HG03039 (cell line): ENCODE measurements at regions not wholly inside any gene's neighbourhood (a gene's known extent, or its start where the extent isn't known, plus 50 kb on each side); places are given as distances from the start of the nearest gene placed in this dataset.
"Not testable (repeated sequence)": the region's sequence is repeated elsewhere in the genome, so short reads cannot be mapped to it uniquely, and the experiment has no call there.

ENCODE experiments used
- ATAC-seq: cut with Tn5 transposase; IDR thresholded peaks from one replicate; pipeline ENCODE4 v1.9.1; 2021; ENCODE audit warnings: mild to moderate bottlenecking, moderate library complexity; ENCODE audit not compliant: unreplicated experiment

- ATAC-seq = no peak
Measured at GRCh38 chr1:164361927-164362326, 197.1 kb upstream of the PBX1 start.

GRCh38 chr1:164363980-164364379 lies 195.0 kb upstream of the PBX1 start:
- ATAC-seq = no peak

- ATAC-seq = no peak
Measured at GRCh38 chr1:164366014-164366413, 193.0 kb upstream of the PBX1 start.

- no peak for ATAC-seq
Measured at GRCh38 chr1:164369698-164370365, 189.2 kb upstream of the PBX1 start.

- ATAC-seq = no peak
Measured at GRCh38 chr1:164380893-164381292, 178.1 kb upstream of the PBX1 start.

GRCh38 chr1:164382384-164382783 lies 176.6 kb upstream of the PBX1 start:
- ATAC-seq = no peak

- no peak for ATAC-seq
Measured at GRCh38 chr1:164384262-164384661, 174.7 kb upstream of the PBX1 start.

- ATAC-seq = no peak
Measured at GRCh38 chr1:164417016-164417704, 141.8 kb upstream of the PBX1 start.

- no peak for ATAC-seq
Measured at GRCh38 chr1:164423136-164423535, 135.8 kb upstream of the PBX1 start.

GRCh38 chr1:164433141-164433817 lies 125.7 kb upstream of the PBX1 start:
- ATAC-seq = no peak

GRCh38 chr1:164433818-164434170 lies 125.2 kb upstream of the PBX1 start:
- ATAC-seq = no peak

- no peak for ATAC-seq
Measured at GRCh38 chr1:164440232-164440631, 118.8 kb upstream of the PBX1 start.

GRCh38 chr1:164443166-164443565 lies 115.8 kb upstream of the PBX1 start:
- no peak for ATAC-seq

- no peak for ATAC-seq
Measured at GRCh38 chr1:164443836-164444235, 115.1 kb upstream of the PBX1 start.

GRCh38 chr1:164446020-164446419 lies 113.0 kb upstream of the PBX1 start:
- ATAC-seq = no peak

GRCh38 chr1:164452549-164452948 lies 106.4 kb upstream of the PBX1 start:
- ATAC-seq = no peak

GRCh38 chr1:164456272-164456671 lies 102.7 kb upstream of the PBX1 start:
- no peak for ATAC-seq

- ATAC-seq = not testable (repeated sequence)
Measured at GRCh38 chr1:164459176-164459575, 99.8 kb upstream of the PBX1 start.

GRCh38 chr1:164466001-164466421 lies 93.0 kb upstream of the PBX1 start:
- ATAC-seq = no peak

GRCh38 chr1:164466429-164466828 lies 92.6 kb upstream of the PBX1 start:
- no peak for ATAC-seq

- ATAC-seq = no peak
Measured at GRCh38 chr1:164470996-164471395, 88.0 kb upstream of the PBX1 start.

- ATAC-seq = no peak
Measured at GRCh38 chr1:164472841-164473240, 86.1 kb upstream of the PBX1 start.
